Panc1 (cell line): ENCODE measurements at regions not wholly inside any gene's neighbourhood (a gene's known extent, or its start where the extent isn't known, plus 50 kb on each side); places are given as distances from the start of the nearest gene placed in this dataset.

Experiments
- ATAC-seq: fragments of 200-7000 bp; cut with Tn5 transposase; 2 replicates; pipeline ENCODE4 v1.9.1; 2020; ENCODE audit warnings: mild to moderate bottlenecking, moderate library complexity
- BruUV-seq: library from RNA; stranded (reverse); fragments of 400-500 nt; replicated peaks from 2 replicates; lab custom pipeline; 2021; lab: Mats Ljungman, UMichigan
- CTCF ChIA-PET: fragments of 300-600 bp; sonication (Branson Sonifier 250); formaldehyde crosslinking; loops from one replicate; lab custom pipeline; 2022; ENCODE audit warnings: antibody characterized with exemption; lab: Charles Lee
- POLR2A ChIA-PET: fragments of 300-600 bp; sonication (Branson Sonifier 250); formaldehyde crosslinking; loops from one replicate; lab custom pipeline; 2022; ENCODE audit warnings: antibody characterized with exemption; lab: Charles Lee
- DNase-seq: peaks from one replicate; pipeline ENCODE4 v3.0.0-alpha.2; 2010; ENCODE audit warnings: low read depth, low spot score
- H3K27ac ChIP-seq: 2 replicates; pipeline ENCODE4 v1.5.1; 2011; ENCODE audit warnings: mild to moderate bottlenecking, low read length, inconsistent platforms
- H3K27me3 ChIP-seq: fragments of 200-500 bp; sonication (Bioruptor generic); 2 replicates; pipeline ENCODE4 v1.6.0; 2014; ENCODE audit warnings: low read length, inconsistent platforms; ENCODE audit not compliant: control insufficient read depth, insufficient read depth
- H3K36me3 ChIP-seq: fragments of 200-500 bp; sonication (Bioruptor generic); 2 replicates; pipeline ENCODE4 v1.5.1; 2014; ENCODE audit warnings: inconsistent platforms, mild to moderate bottlenecking, low read length, moderate library complexity; ENCODE audit not compliant: control insufficient read depth, insufficient read depth
- H3K4me1 ChIP-seq: 2 replicates; pipeline ENCODE4 v1.5.1; 2011; ENCODE audit warnings: inconsistent platforms, mild to moderate bottlenecking, low read length, moderate library complexity; ENCODE audit not compliant: control insufficient read depth, insufficient read depth
- H3K4me3 ChIP-seq, 2 experiments: 2 replicates each; pipeline ENCODE4 v1.5.1; 2011 to 2012; ENCODE audit warnings: low read depth in 2 of 2, low read length in 2 of 2, mild to moderate bottlenecking in 2 of 2, inconsistent platforms in 1 of 2, moderate library complexity in 1 of 2
- H3K9me3 ChIP-seq: fragments of 200-500 bp; sonication (Bioruptor generic); 2 replicates; pipeline ENCODE4 v1.5.1; 2014; ENCODE audit warnings: low read depth, mild to moderate bottlenecking, inconsistent platforms, low read length, moderate library complexity; ENCODE audit not compliant: control insufficient read depth, insufficient read depth
- CTCF ChIP-seq: fragments of 450-650 bp; IDR thresholded peaks from 2 replicates; pipeline ENCODE4 v1.5.1; 2017; ENCODE audit warnings: mild to moderate bottlenecking
- POLR2AphosphoS5 ChIP-seq: IDR thresholded peaks from 2 replicates; pipeline ENCODE4 v1.6.1; 2012; ENCODE audit warnings: mild to moderate bottlenecking, low read depth, low read length, moderate library complexity
- REST ChIP-seq, 2 experiments: IDR thresholded peaks; 2 replicates each; pipeline ENCODE4 v1.6.1; 2011 to 2012; ENCODE audit warnings: low read depth in 2 of 2, control low read depth in 1 of 2, low read length in 1 of 2, mild to moderate bottlenecking in 1 of 2, moderate library complexity in 1 of 2; ENCODE audit not compliant: insufficient read depth in 1 of 2
- SIN3A ChIP-seq: IDR thresholded peaks from 2 replicates; pipeline ENCODE4 v1.6.1; 2012; ENCODE audit warnings: low read depth, mild to moderate bottlenecking, low read length, moderate library complexity, borderline replicate concordance; ENCODE audit not compliant: insufficient read depth
- TCF7L2 ChIP-seq: IDR thresholded peaks from 2 replicates; pipeline ENCODE4 v1.6.1; 2011; ENCODE audit warnings: mild to moderate bottlenecking, low read depth, low read length, inconsistent platforms
- in situ Hi-C: cut with HindIII; loops from 2 replicates; pipeline ENCODE4 v1.10.0; 2016; ENCODE audit warnings: low sequenced_read_pairs, low pct_unique_long_range_greater_than_20kb
- intact Hi-C: fragments of 100-400 bp; cut with micrococcal nuclease; formaldehyde crosslinking; loops from one replicate; pipeline ENCODE4 v1.10.0; 2022; ENCODE audit not compliant: unreplicated experiment

- no peak overlapping the region for H3K27ac ChIP-seq
- no peaks in the 10 kb centered on the region for H3K9me3 ChIP-seq
- no peaks in the 10 kb centered on the region for H3K27me3 ChIP-seq
- DNase-seq = no peak
- TF ChIP-seq TCF7L2 (no peak), POLR2AphosphoS5 (no peak)
- in situ Hi-C loops = no loop called here
- no peaks in the 10 kb centered on the region for H3K36me3 ChIP-seq
- intact Hi-C loops = no loop called here
- no TSS peak for BruUV-seq
- ATAC-seq = no peak
- CTCF ChIA-PET = no interaction called here
- H3K4me1 ChIP-seq = peaks cover 13% of the 10 kb centered on the region; the same call in 1 of the 2 replicates
- H3K4me3 ChIP-seq = no peak overlapping the region
- POLR2A ChIA-PET = no interaction called here
Observed at GRCh38 chr6:132017942-132018341, 66.8 kb upstream of the CCN2 start.

- Histone ChIP-seq H3K9me3 (no peaks in the 10 kb centered on the region), H3K4me3 (no peak overlapping the region), H3K4me1 (0 out of 2 replicates have a peak, but pooled peaks cover 6% of the 10 kb centered on the region), H3K27me3 (no peaks in the 10 kb centered on the region), H3K36me3 (no peaks in the 10 kb centered on the region), H3K27ac (no peak overlapping the region)
- ATAC-seq (no peak), DNase-seq (no peak)
- no TSS peak for BruUV-seq
- in situ Hi-C loops (no loop called here), intact Hi-C loops (no loop called here)
- ChIA-PET POLR2A (no interaction called here), CTCF (no interaction called here)
- TF ChIP-seq POLR2AphosphoS5 (no peak), TCF7L2 (no peak), SIN3A (no peak), CTCF (no peak), REST (IDR thresholded peaks at IDR 0.05; ENCODE audit: insufficient read depth in 1 of 2, low read depth in 2 of 2, low read length in 1 of 2) (no peak)
Observed at GRCh38 chr6:132016396-132016795, 65.2 kb upstream of the CCN2 start.

- Histone ChIP-seq H3K27ac (no peak overlapping the region), H3K4me1 (no peaks in the 10 kb centered on the region), H3K9me3 (no peaks in the 10 kb centered on the region), H3K4me3 (no peak overlapping the region), H3K36me3 (no peaks in the 10 kb centered on the region), H3K27me3 (no peaks in the 10 kb centered on the region)
- BruUV-seq = no TSS peak
- POLR2A ChIA-PET = no interaction called here
- CTCF ChIA-PET = no interaction called here
- DNase-seq (no peak), ATAC-seq (no peak)
- in situ Hi-C loops (no loop called here), intact Hi-C loops (no loop called here)
- TF ChIP-seq REST (IDR thresholded peaks at IDR 0.05; ENCODE audit: insufficient read depth in 1 of 2, low read depth in 2 of 2, low read length in 1 of 2) (no peak), POLR2AphosphoS5 (no peak), SIN3A (no peak), TCF7L2 (no peak), CTCF (no peak)
Observed at GRCh38 chr6:132011582-132011981, 60.4 kb upstream of the CCN2 start.
